Osteocyte (in vitro differentiated cells): ENCODE measurements at regions not wholly inside any gene's neighbourhood (a gene's known extent, or its start where the extent isn't known, plus 50 kb on each side); places are given as distances from the start of the nearest gene placed in this dataset.

Experiments
- DNase-seq: peaks from one replicate; pipeline ENCODE4 v3.0.0; 2021; ENCODE audit warnings: mixed read lengths; ENCODE audit not compliant: unreplicated experiment; ENCODE audit errors: extremely low spot score
- H3K27ac Mint-ChIP-seq: one replicate; pipeline ENCODE4 v1.8.0; 2021; ENCODE audit warnings: mild to moderate bottlenecking, mixed read lengths; ENCODE audit not compliant: unreplicated experiment
- H3K27me3 Mint-ChIP-seq: one replicate; pipeline ENCODE4 v1.8.0; 2021; ENCODE audit warnings: mixed read lengths; ENCODE audit not compliant: unreplicated experiment
- H3K36me3 Mint-ChIP-seq: one replicate; pipeline ENCODE4 v1.8.0; 2021; ENCODE audit warnings: mixed read lengths; ENCODE audit not compliant: unreplicated experiment
- H3K4me1 Mint-ChIP-seq: one replicate; pipeline ENCODE4 v1.8.0; 2021; ENCODE audit warnings: mixed read lengths; ENCODE audit not compliant: unreplicated experiment
- H3K4me3 Mint-ChIP-seq: one replicate; pipeline ENCODE4 v1.8.0; 2021; ENCODE audit warnings: mild to moderate bottlenecking, moderate library complexity, mixed read lengths; ENCODE audit not compliant: unreplicated experiment
- H3K9me3 Mint-ChIP-seq: one replicate; pipeline ENCODE4 v1.8.0; 2021; ENCODE audit warnings: mixed read lengths; ENCODE audit not compliant: unreplicated experiment
- CTCF ChIP-seq: fragments of 200-600 bp; sonication (generic); IDR thresholded peaks from 2 replicates; pipeline ENCODE4 v1.5.0; 2021; ENCODE audit warnings: antibody characterized with exemption, mild to moderate bottlenecking, moderate library complexity

GRCh38 chr9:38288502-38288901 lies 104.0 kb upstream of the ALDH1B1 start:
- H3K9me3 Mint-ChIP-seq = peaks cover 3% of the 10 kb centered on the region
- DNase-seq = peak; percentile 69
- H3K36me3 Mint-ChIP-seq = no peaks in the 10 kb centered on the region
- no peak overlapping the region for H3K4me3 Mint-ChIP-seq
- peaks cover 28% of the 10 kb centered on the region for H3K27me3 Mint-ChIP-seq
- H3K27ac Mint-ChIP-seq = no peak overlapping the region
- no peaks in the 10 kb centered on the region for H3K4me1 Mint-ChIP-seq
- no peak for TF ChIP-seq CTCF

GRCh38 chr9:38287420-38287985 lies 105.0 kb upstream of the ALDH1B1 start:
- peaks cover 31% of the 10 kb centered on the region for H3K27me3 Mint-ChIP-seq
- peak; percentile 66 for DNase-seq
- H3K27ac Mint-ChIP-seq = no peak overlapping the region
- no peaks in the 10 kb centered on the region for H3K36me3 Mint-ChIP-seq
- H3K4me3 Mint-ChIP-seq = no peak overlapping the region
- peaks cover 3% of the 10 kb centered on the region for H3K9me3 Mint-ChIP-seq
- TF ChIP-seq CTCF = no peak
- no peaks in the 10 kb centered on the region for H3K4me1 Mint-ChIP-seq

- TF ChIP-seq CTCF = no peak
- peak; percentile 23 for DNase-seq
- no peaks in the 10 kb centered on the region for H3K4me1 Mint-ChIP-seq
- no peaks in the 10 kb centered on the region for H3K36me3 Mint-ChIP-seq
- no peak overlapping the region for H3K4me3 Mint-ChIP-seq
- H3K27me3 Mint-ChIP-seq = peaks cover 38% of the 10 kb centered on the region
- H3K9me3 Mint-ChIP-seq = peaks cover 3% of the 10 kb centered on the region
- no peak overlapping the region for H3K27ac Mint-ChIP-seq
Measured at GRCh38 chr9:38286766-38287165, 105.7 kb upstream of the ALDH1B1 start.

GRCh38 chr9:38286357-38286756 lies 106.1 kb upstream of the ALDH1B1 start:
- Mint-ChIP-seq H3K36me3 (no peaks in the 10 kb centered on the region), H3K27ac (no peak overlapping the region), H3K9me3 (peaks cover 3% of the 10 kb centered on the region), H3K4me1 (no peaks in the 10 kb centered on the region), H3K27me3 (peaks cover 41% of the 10 kb centered on the region), H3K4me3 (no peak overlapping the region)
- no peak for TF ChIP-seq CTCF
- DNase-seq = peak; percentile 38

GRCh38 chr9:38285236-38285635 lies 107.3 kb upstream of the ALDH1B1 start:
- Mint-ChIP-seq H3K4me3 (no peak overlapping the region), H3K27me3 (peaks cover 51% of the 10 kb centered on the region), H3K36me3 (no peaks in the 10 kb centered on the region), H3K4me1 (no peaks in the 10 kb centered on the region), H3K27ac (no peak overlapping the region), H3K9me3 (no peaks in the 10 kb centered on the region)
- peak; percentile 19 for DNase-seq
- no peak for TF ChIP-seq CTCF
